ENCODE measurements at regions not wholly inside any gene's neighbourhood (a gene's known extent, or its start where the extent isn't known, plus 50 kb on each side); places are given as distances from the start of the nearest gene placed in this dataset.
"Not testable (repeated sequence)": the region's sequence is repeated elsewhere in the genome, so short reads cannot be mapped to it uniquely, and the experiment has no call there.

- DNase-seq = no peak
- no peaks in the 10 kb centered on the region for H3K4me1 Mint-ChIP-seq (ENCODE audit: low read depth)
- intact Hi-C loops (cut with micrococcal nuclease) = no loop called here
- H3K27ac Mint-ChIP-seq = no peak overlapping the region
- H3K36me3 Mint-ChIP-seq (ENCODE audit: low read depth) = no peaks in the 10 kb centered on the region
- H3K27me3 Mint-ChIP-seq = no peaks in the 10 kb centered on the region
- no peak overlapping the region for H3K4me3 Mint-ChIP-seq
- ChIA-PET CTCF (no interaction called here), POLR2A (no interaction called here)
- no peak for TF ChIP-seq CTCF (IDR thresholded peaks at IDR 0.05)
- peaks cover 2% of the 10 kb centered on the region for H3K9me3 Mint-ChIP-seq
- no peak for ATAC-seq
These were observed 256.1 kb upstream of the PTBP2 start for GRCh38 chr1:96465441-96465840.

GRCh38 chr1:96466842-96467241, 254.7 kb upstream of the PTBP2 start:
- no peak overlapping the region for H3K4me3 Mint-ChIP-seq
- ChIA-PET CTCF (no interaction called here), POLR2A (no interaction called here)
- H3K9me3 Mint-ChIP-seq = peaks cover 2% of the 10 kb centered on the region
- DNase-seq (no peak), ATAC-seq (no peak)
- no peaks in the 10 kb centered on the region for H3K4me1 Mint-ChIP-seq (ENCODE audit: low read depth)
- no peak for TF ChIP-seq CTCF (IDR thresholded peaks at IDR 0.05)
- intact Hi-C loops (cut with micrococcal nuclease) = no loop called here
- H3K36me3 Mint-ChIP-seq (ENCODE audit: low read depth) = no peaks in the 10 kb centered on the region
- no peaks in the 10 kb centered on the region for H3K27me3 Mint-ChIP-seq
- no peak overlapping the region for H3K27ac Mint-ChIP-seq

GRCh38 chr1:96469726-96470125, 251.9 kb upstream of the PTBP2 start:
- intact Hi-C loops (cut with micrococcal nuclease); DNase-seq; H3K9me3 Mint-ChIP-seq; H3K36me3 Mint-ChIP-seq (ENCODE audit: low read depth); H3K27me3 Mint-ChIP-seq; H3K4me1 Mint-ChIP-seq (ENCODE audit: low read depth); ATAC-seq; H3K27ac Mint-ChIP-seq; POLR2A ChIA-PET; H3K4me3 Mint-ChIP-seq; CTCF ChIA-PET: not testable (repeated sequence)

GRCh38 chr1:96472471-96472870, 249.1 kb upstream of the PTBP2 start:
- intact Hi-C loops (cut with micrococcal nuclease) = no loop called here
- ChIA-PET CTCF (no interaction called here), POLR2A (interaction anchor here (0.6 kb wide), 1 partner anchor 100 kb away, joined by 3 read pairs; no protein-coding TSS in a partner anchor)
- peaks cover 2% of the 10 kb centered on the region for H3K9me3 Mint-ChIP-seq
- no peaks in the 10 kb centered on the region for H3K36me3 Mint-ChIP-seq (ENCODE audit: low read depth)
- ATAC-seq (no peak), DNase-seq (no peak)
- no peak overlapping the region for H3K4me3 Mint-ChIP-seq
- no peaks in the 10 kb centered on the region for H3K4me1 Mint-ChIP-seq (ENCODE audit: low read depth)
- no peaks in the 10 kb centered on the region for H3K27me3 Mint-ChIP-seq
- no peak for TF ChIP-seq CTCF (IDR thresholded peaks at IDR 0.05)
- no peak overlapping the region for H3K27ac Mint-ChIP-seq

- Mint-ChIP-seq H3K4me1 (ENCODE audit: low read depth) (no peaks in the 10 kb centered on the region), H3K36me3 (ENCODE audit: low read depth) (no peaks in the 10 kb centered on the region), H3K9me3 (no peaks in the 10 kb centered on the region), H3K4me3 (no peak overlapping the region), H3K27me3 (no peaks in the 10 kb centered on the region), H3K27ac (no peak overlapping the region)
- ATAC-seq = no peak
- ChIA-PET CTCF (no interaction called here), POLR2A (no interaction called here)
- intact Hi-C loops (cut with micrococcal nuclease) = no loop called here
- TF ChIP-seq CTCF (IDR thresholded peaks at IDR 0.05) = no peak
- DNase-seq = no peak
These were observed 247.7 kb upstream of the PTBP2 start for GRCh38 chr1:96473791-96474434.

All from activated CD8-positive, alpha-beta T cell treated with anti-CD3 and anti-CD28 coated beads for 36 hours (primary cell).